K562 (cell line): ENCODE measurements at regions not wholly inside any gene's neighbourhood (a gene's known extent, or its start where the extent isn't known, plus 50 kb on each side); places are given as distances from the start of the nearest gene placed in this dataset.

ENCODE experiments used
- C11orf30 ChIP-seq: fragments of 450-650 bp; IDR thresholded peaks from 2 replicates; pipeline ENCODE4 v1.6.1; 2016; ENCODE audit warnings: low read depth, mild to moderate bottlenecking
- CCAR2 ChIP-seq: fragments of 200-400 bp; formaldehyde crosslinking; IDR thresholded peaks from 2 replicates; pipeline ENCODE4 v1.6.1; 2017; ENCODE audit warnings: mild to moderate bottlenecking, low read depth, low read length
- CREBBP ChIP-seq: IDR thresholded peaks from one replicate; pipeline ENCODE4 v1.6.1; 2012; ENCODE audit warnings: low read depth, mild to moderate bottlenecking, control low read depth, inconsistent platforms, low read length
- ELF1 ChIP-seq: fragments of 200-800 bp; sonication (Bioruptor generic); IDR thresholded peaks from 2 replicates; pipeline ENCODE4 v1.6.1; 2016; ENCODE audit warnings: missing genetic modification characterization, missing compliant biosample characterization
- GATAD2A ChIP-seq: fragments of 450-650 bp; IDR thresholded peaks from 2 replicates; pipeline ENCODE4 v1.6.1; 2017
- GMEB1 ChIP-seq: fragments of 250-450 bp; sonication (Bioruptor Pico); IDR thresholded peaks from 2 replicates; pipeline ENCODE4 v1.4.0; 2020; ENCODE audit warnings: mild to moderate bottlenecking
- HDGF ChIP-seq: fragments of 450-650 bp; IDR thresholded peaks from 2 replicates; pipeline ENCODE4 v1.6.1; 2016
- HNRNPL ChIP-seq: fragments of 200-400 bp; formaldehyde crosslinking; IDR thresholded peaks from 2 replicates; pipeline ENCODE4 v1.6.1; 2017; ENCODE audit warnings: low read depth, mild to moderate bottlenecking, low read length
- MAFF ChIP-seq: IDR thresholded peaks from 2 replicates; pipeline ENCODE4 v1.6.1; 2012; ENCODE audit warnings: low read length, improper control_type of control experiment
- MAFG ChIP-seq: fragments of 450-650 bp; conservative IDR thresholded peaks from 2 replicates; pipeline ENCODE4 v1.6.1; 2016; ENCODE audit warnings: missing genetic modification characterization, missing compliant biosample characterization
- MAFK ChIP-seq: IDR thresholded peaks from 2 replicates; pipeline ENCODE4 v1.6.1; 2011; ENCODE audit warnings: low read length, improper control_type of control experiment
- RCOR1 ChIP-seq, 2 experiments: IDR thresholded peaks; 2 replicates each; pipeline ENCODE4 v1.6.1; 2012; ENCODE audit warnings: low read depth in 2 of 2, low read length in 2 of 2, borderline replicate concordance in 1 of 2, improper control_type of control experiment in 1 of 2
- SLC30A9 ChIP-seq: fragments of 250-450 bp; sonication (Bioruptor Pico); IDR thresholded peaks from 2 replicates; pipeline ENCODE4 v1.8.0; 2022; ENCODE audit warnings: mild to moderate bottlenecking, moderate library complexity
- SMARCE1 ChIP-seq: fragments of 450-650 bp; IDR thresholded peaks from 2 replicates; pipeline ENCODE4 v1.7.1; 2016; ENCODE audit warnings: mild to moderate bottlenecking
- XRCC3 ChIP-seq: fragments of 450-650 bp; IDR thresholded peaks from 2 replicates; pipeline ENCODE4 v1.6.1; 2017; ENCODE audit warnings: mild to moderate bottlenecking, moderate library complexity
- ZBTB33 ChIP-seq: sonication (generic); formaldehyde crosslinking; IDR thresholded peaks from 2 replicates; pipeline ENCODE4 v1.8.1; 2023; ENCODE audit warnings: mild to moderate bottlenecking, missing genetic modification reagents
- ZNF224 ChIP-seq: sonication (generic); formaldehyde crosslinking; IDR thresholded peaks from 2 replicates; pipeline ENCODE4 v1.8.0; 2022; ENCODE audit warnings: mild to moderate bottlenecking, missing genetic modification reagents
- ZNF23 ChIP-seq: fragments of 250-450 bp; sonication (Bioruptor Pico); IDR thresholded peaks from 2 replicates; pipeline ENCODE4 v1.4.0; 2020; ENCODE audit warnings: mild to moderate bottlenecking
- ZNF263 ChIP-seq: sonication (generic); formaldehyde crosslinking; IDR thresholded peaks from 2 replicates; pipeline ENCODE4 v1.8.0; 2022; ENCODE audit warnings: mild to moderate bottlenecking, missing genetic modification reagents, borderline replicate concordance
- ZNF316 ChIP-seq: fragments of 450-650 bp; IDR thresholded peaks from 2 replicates; pipeline ENCODE4 v1.6.1; 2016
- ZNF57 ChIP-seq: fragments of 450-650 bp; formaldehyde crosslinking; IDR thresholded peaks from 2 replicates; pipeline ENCODE4 v1.4.0; 2020; ENCODE audit warnings: mild to moderate bottlenecking, moderate library complexity
- ZNF589 ChIP-seq: fragments of 200-800 bp; sonication (Bioruptor generic); IDR thresholded peaks from 2 replicates; pipeline ENCODE4 v1.6.1; 2016; ENCODE audit warnings: low read depth, missing genetic modification characterization, missing compliant biosample characterization

- no peak for TF ChIP-seq GMEB1
- TF ChIP-seq HNRNPL, result no peak
- TF ChIP-seq XRCC3, result no peak
- no peak for TF ChIP-seq ZNF23 (CRISPR knock-in tag)
- peak; percentile 69; the same call in 1 of the 2 replicates for TF ChIP-seq C11orf30
- TF ChIP-seq SLC30A9, result no peak
- TF ChIP-seq ZNF57 (CRISPR knock-in tag), result no peak
- TF ChIP-seq ZBTB33, result no peak
- no peak for TF ChIP-seq ZNF263
- no peak for TF ChIP-seq ZNF224 (CRISPR knock-in tag)
- TF ChIP-seq CREBBP, result no peak
- peak; percentile 75 for TF ChIP-seq ZNF316
- TF ChIP-seq ZNF589 (CRISPR knock-in tag), result no peak
- no peak for TF ChIP-seq GATAD2A
- TF ChIP-seq MAFG (tag), result peak; percentile 74
- peak; percentile 72 for TF ChIP-seq MAFK
- TF ChIP-seq ELF1 (tag), result no peak
- peak; percentile 78 for TF ChIP-seq MAFF
- no peak for TF ChIP-seq CCAR2
- TF ChIP-seq RCOR1 (IDR thresholded peaks at IDR 0.05; ENCODE audit: borderline replicate concordance in 1 of 2, low read depth in 2 of 2, low read length in 2 of 2), result no peak
- TF ChIP-seq HDGF, result no peak
- no peak for TF ChIP-seq SMARCE1
- TF ChIP-seq, all 486 proteins: peak for 5
Measured at GRCh38 chr10:43859016-43859525, 210.4 kb upstream of the ZNF32 start (continued).
